Lung (tissue), 11 donors: ENCODE measurements at regions not wholly inside any gene's neighbourhood (a gene's known extent, or its start where the extent isn't known, plus 50 kb on each side); places are given as distances from the start of the nearest gene placed in this dataset.

Source experiments
- ATAC-seq: fragments of 200-7000 bp; cut with Tn5 transposase; one replicate; pipeline ENCODE4 v1.9.1; 2020; ENCODE audit warnings: moderate number of reproducible peaks; ENCODE audit not compliant: insufficient read depth, low FRiP score
- DNase-seq, 3 donors: peaks; one replicate each; pipeline ENCODE4 v3.0.0-alpha.2; 2013 to 2017
- H3K27ac ChIP-seq, 2 donors: one replicate each; pipeline ENCODE4 v1.5.1; 2013; ENCODE audit warnings: mild to moderate bottlenecking in 2 of 2, moderate library complexity in 2 of 2, control low read depth in 1 of 2, inconsistent platforms in 1 of 2, low read depth in 1 of 2, low read length in 1 of 2
- H3K27me3 ChIP-seq, 3 donors: one replicate each; pipeline ENCODE4 v1.5.1; 2013; ENCODE audit warnings: low read length in 2 of 3; ENCODE audit not compliant: control insufficient read depth in 3 of 3, insufficient read depth in 3 of 3
- H3K36me3 ChIP-seq, 4 donors: one replicate each; pipeline ENCODE4 v1.5.1; 2013; ENCODE audit warnings: low read length in 4 of 4, mild to moderate bottlenecking in 1 of 4, moderate library complexity in 1 of 4; ENCODE audit not compliant: control insufficient read depth in 4 of 4, insufficient read depth in 4 of 4
- H3K4me1 ChIP-seq, 5 donors: one replicate each; pipeline ENCODE4 v1.5.1; 2013; ENCODE audit warnings: low read length in 5 of 5, mild to moderate bottlenecking in 2 of 5, moderate library complexity in 1 of 5; ENCODE audit not compliant: control insufficient read depth in 5 of 5, insufficient read depth in 5 of 5
- H3K4me3 ChIP-seq: one replicate; pipeline ENCODE4 v1.5.1; 2013; ENCODE audit warnings: mild to moderate bottlenecking, control low read depth, moderate library complexity
- H3K9ac ChIP-seq, 2 donors: one replicate each; pipeline ENCODE4 v1.5.1; 2013; ENCODE audit warnings: low read length in 2 of 2, control low read depth in 1 of 2; ENCODE audit not compliant: insufficient read depth in 1 of 2
- H3K9me3 ChIP-seq, 4 donors: one replicate each; pipeline ENCODE4 v1.5.1; 2013; ENCODE audit warnings: low read length in 3 of 4, mild to moderate bottlenecking in 1 of 4, moderate library complexity in 1 of 4; ENCODE audit not compliant: control insufficient read depth in 4 of 4, insufficient read depth in 3 of 4
- WGBS, 2 donors: extraction: QIAGEN DNeasy Blood & Tissue Kit; methylation state at CpG; one replicate each; pipeline ENCODE4 v1.1.7; 2013; 5-methylcytosine and 5-hydroxymethylcytosine counted together
- TF ChIP-seq, protein P1 (sequence below): IDR thresholded peaks from 2 replicates; pipeline ENCODE4 v1.5.1; 2012; ENCODE audit warnings: mild to moderate bottlenecking; ENCODE audit errors: control extremely low read depth, extremely low read depth
- donor health status: control.
- donor health status: control.
- donor health status: Bipolar disorder and iron deficiency.
- donor health status: healthy.
- donor health status: DM: yes; HTN: yes; CAD: no.

DNA sequence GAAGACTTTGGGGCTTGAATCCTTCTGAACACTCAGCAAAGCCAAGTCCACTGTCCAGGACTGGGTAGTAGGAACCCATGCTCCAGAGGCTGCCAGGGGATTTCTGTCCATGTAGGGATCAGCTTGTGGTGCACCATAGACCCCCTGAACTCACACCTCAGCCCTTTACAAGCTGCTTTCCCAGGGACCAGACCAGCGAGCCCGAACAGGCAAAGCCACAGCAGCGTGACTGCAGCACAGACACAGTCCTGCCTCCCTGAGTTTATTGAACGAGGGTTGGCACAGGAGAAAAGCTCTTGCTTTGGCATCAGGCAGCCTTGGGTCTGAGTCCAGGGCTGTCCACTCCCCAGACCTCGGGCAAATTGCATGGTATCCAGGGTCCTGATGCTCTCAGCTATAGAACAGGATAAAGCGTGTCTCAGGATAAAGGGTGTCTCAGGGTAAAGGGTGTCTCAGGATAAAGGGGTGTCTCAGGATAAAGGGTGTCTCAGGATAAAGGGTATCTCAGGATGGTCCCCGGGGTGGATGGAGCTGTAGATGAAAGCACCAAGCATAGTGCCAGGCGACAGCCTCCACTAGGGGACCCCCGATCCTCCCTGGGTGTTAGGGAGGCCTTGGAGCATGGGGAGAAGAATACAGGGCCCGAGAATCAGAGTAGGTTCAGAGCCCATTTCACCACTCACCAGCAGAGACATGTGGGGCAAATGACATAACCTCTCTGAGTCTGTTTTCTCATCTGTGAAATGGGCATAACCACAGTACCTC, 648.8 kb downstream of the NPHP4 start:
- Histone ChIP-seq H3K27me3 (no peaks in the 10 kb centered on the region), H3K4me1 (no peaks in the 10 kb centered on the region), H3K9me3 (peaks cover 0 to 3% (median 0%) of the 10 kb centered on the region in 4 donors), H3K4me3 (no peak overlapping the region), H3K27ac (no peak overlapping the region), H3K9ac (no peak overlapping the region), H3K36me3 (no peaks in the 10 kb centered on the region)
- ATAC-seq (no peak), DNase-seq (no peak)
- WGBS, 2 donors: 80 to 87% methylated on average over 10 of the region's 10 CpGs
- TF ChIP-seq, protein P1, sequence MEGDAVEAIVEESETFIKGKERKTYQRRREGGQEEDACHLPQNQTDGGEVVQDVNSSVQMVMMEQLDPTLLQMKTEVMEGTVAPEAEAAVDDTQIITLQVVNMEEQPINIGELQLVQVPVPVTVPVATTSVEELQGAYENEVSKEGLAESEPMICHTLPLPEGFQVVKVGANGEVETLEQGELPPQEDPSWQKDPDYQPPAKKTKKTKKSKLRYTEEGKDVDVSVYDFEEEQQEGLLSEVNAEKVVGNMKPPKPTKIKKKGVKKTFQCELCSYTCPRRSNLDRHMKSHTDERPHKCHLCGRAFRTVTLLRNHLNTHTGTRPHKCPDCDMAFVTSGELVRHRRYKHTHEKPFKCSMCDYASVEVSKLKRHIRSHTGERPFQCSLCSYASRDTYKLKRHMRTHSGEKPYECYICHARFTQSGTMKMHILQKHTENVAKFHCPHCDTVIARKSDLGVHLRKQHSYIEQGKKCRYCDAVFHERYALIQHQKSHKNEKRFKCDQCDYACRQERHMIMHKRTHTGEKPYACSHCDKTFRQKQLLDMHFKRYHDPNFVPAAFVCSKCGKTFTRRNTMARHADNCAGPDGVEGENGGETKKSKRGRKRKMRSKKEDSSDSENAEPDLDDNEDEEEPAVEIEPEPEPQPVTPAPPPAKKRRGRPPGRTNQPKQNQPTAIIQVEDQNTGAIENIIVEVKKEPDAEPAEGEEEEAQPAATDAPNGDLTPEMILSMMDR: no peak

DNA sequence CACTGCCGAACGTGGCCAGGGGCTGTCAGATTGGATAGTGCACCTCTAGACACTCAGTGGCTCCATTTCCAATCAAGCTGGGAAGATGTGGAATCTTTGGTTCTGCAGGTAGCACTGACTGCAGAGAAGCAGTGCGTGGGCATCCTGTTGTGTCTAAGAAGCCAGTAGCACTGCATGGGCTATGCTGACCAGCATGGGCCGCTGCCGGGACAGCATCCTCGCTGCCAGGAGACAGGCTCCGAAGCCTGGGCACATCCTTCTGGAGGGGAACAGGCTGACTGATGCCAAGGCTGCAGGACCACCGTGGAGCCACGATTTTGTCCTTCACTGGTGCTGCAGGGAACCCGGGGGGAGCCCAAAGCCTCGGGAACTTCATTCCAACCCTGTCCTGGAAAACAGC, 649.4 kb downstream of the NPHP4 start:
- no peak for ATAC-seq

DNA sequence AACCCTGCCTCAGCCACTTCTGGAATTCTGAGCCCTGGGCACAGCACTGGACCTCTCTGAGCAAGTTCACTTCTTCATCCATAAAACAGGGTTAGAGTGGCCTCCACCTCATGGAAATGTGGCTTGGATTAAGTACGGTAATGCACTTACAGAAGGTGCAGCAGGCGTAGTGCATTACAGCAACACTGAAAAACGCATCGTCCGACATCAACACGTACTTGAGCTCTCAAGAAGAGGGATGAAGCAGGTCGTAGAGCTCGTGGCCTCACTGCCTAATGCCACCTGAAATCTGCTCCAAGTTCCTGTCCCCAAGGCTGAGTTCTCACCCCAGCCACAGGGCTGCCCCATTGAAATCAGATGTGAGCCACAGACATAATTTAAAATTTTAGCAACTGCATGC, 650.1 kb downstream of the NPHP4 start:
- Histone ChIP-seq H3K9me3 (no peaks in the 10 kb centered on the region), H3K4me1 (no peaks in the 10 kb centered on the region), H3K36me3 (no peaks in the 10 kb centered on the region), H3K9ac (no peak overlapping the region), H3K4me3 (no peak overlapping the region), H3K27ac (no peak overlapping the region), H3K27me3 (no peaks in the 10 kb centered on the region)
- TF ChIP-seq, protein P1: no peak
- ATAC-seq (no peak), DNase-seq (no peak)
- 70 to 76% methylated on average over 8 of the region's 8 CpGs for WGBS, 2 donors

More for the DNA sequence above, 649.4 kb downstream of the NPHP4 start:
- Histone ChIP-seq H3K9ac (no peak overlapping the region), H3K4me1 (no peaks in the 10 kb centered on the region), H3K27ac (no peak overlapping the region), H3K4me3 (no peak overlapping the region), H3K27me3 (no peaks in the 10 kb centered on the region), H3K36me3 (no peaks in the 10 kb centered on the region), H3K9me3 (peaks cover 0 to 3% (median 0%) of the 10 kb centered on the region in 4 donors)
- TF ChIP-seq, protein P1: no peak
- 83 to 84% methylated on average over 11 of the region's 11 CpGs for WGBS, 2 donors
- DNase-seq: no peak

DNA sequence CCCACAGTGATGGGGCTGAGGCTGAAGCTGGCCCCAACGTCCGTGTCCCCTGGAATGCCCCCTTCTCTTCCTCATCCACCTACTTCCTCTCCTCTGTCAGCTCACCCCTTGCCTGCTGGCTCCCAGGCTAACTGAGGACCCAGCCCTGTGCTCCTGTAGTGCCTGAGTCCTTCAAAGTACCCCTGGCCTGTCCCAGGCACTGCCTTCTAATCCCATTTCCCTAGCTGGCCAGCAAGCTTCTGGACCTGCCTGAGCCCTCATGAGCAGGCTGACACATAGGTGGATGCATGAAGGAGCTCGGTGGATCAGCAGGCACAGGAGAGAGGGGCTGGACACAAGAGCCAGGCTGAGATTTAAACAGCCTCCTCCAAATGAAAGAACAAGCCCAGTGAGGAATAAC, 650.8 kb downstream of the NPHP4 start:
- H3K9me3 ChIP-seq: no peaks in the 10 kb centered on the region
- TF ChIP-seq, protein P1: no peak
- no peak for ATAC-seq
- H3K4me1 ChIP-seq: no peaks in the 10 kb centered on the region
- no peaks in the 10 kb centered on the region for H3K36me3 ChIP-seq
- H3K9ac ChIP-seq: no peak overlapping the region
- no peak for DNase-seq
- no peaks in the 10 kb centered on the region for H3K27me3 ChIP-seq
- H3K4me3 ChIP-seq: no peak overlapping the region
- no peak overlapping the region for H3K27ac ChIP-seq
- 44 to 55% methylated on average over 3 of the region's 3 CpGs for WGBS, 2 donors
